Pancreas (tissue), 10 donors: ENCODE measurements at regions not wholly inside any gene's neighbourhood (a gene's known extent, or its start where the extent isn't known, plus 50 kb on each side); places are given as distances from the start of the nearest gene placed in this dataset.

Experiments
- ATAC-seq, 4 donors: fragments of 200-7000 bp; cut with Tn5 transposase; one replicate each; pipeline versions ENCODE4 v1.8.0 to v1.9.1; 2020; ENCODE audit warnings: mild to moderate bottlenecking in 4 of 4, moderate library complexity in 4 of 4
- DNase-seq, 6 donors: peaks; one replicate each; pipeline ENCODE4 v3.0.0-alpha.2; 2020
- FAIRE-seq: peaks from 2 replicates; lab custom pipeline; 2012; peaks lifted over from hg19 to GRCh38; lab: Jason Lieb, UNC
- H3K27ac ChIP-seq, 4 donors: fragments of 200-600 bp; sonication (generic); 1 replicate in 3 of 4; 2 replicates in 1 of 4; pipeline versions ENCODE4 v1.5.0 to v1.8.0; 2020
- H3K27me3 ChIP-seq, 4 donors: fragments of 200-600 bp; one replicate each; pipeline ENCODE4 v1.8.0; 2021
- H3K36me3 ChIP-seq, 3 donors: fragments of 200-600 bp; sonication (generic) in 1 of 3; one replicate each; pipeline versions ENCODE4 v1.5.0 to v1.8.0; 2020 to 2021
- H3K4me1 ChIP-seq, 3 donors: fragments of 200-600 bp; one replicate each; pipeline ENCODE4 v1.8.0; 2021
- H3K4me3 ChIP-seq, 4 donors: fragments of 200-600 bp; sonication (generic) in 2 of 4; one replicate each; pipeline versions ENCODE4 v1.5.0 to v1.8.0; 2020 to 2021
- H3K9me3 ChIP-seq, 4 donors: fragments of 200-600 bp; one replicate each; pipeline ENCODE4 v1.8.0; 2021
- WGBS, 2 donors: extraction: QIAGEN DNeasy Blood & Tissue Kit; methylation state at CpG; one replicate each; pipeline ENCODE4 v1.1.7; 2013; 5-methylcytosine and 5-hydroxymethylcytosine counted together
- intact Hi-C, 3 donors: fragments of 100-400 bp; cut with DNase I; formaldehyde crosslinking; loops; one replicate each; pipeline versions ENCODE4 v1.11.1 to v1.14.2; 2022
- TF ChIP-seq, protein P1 (sequence below), 4 donors: fragments of 200-600 bp; sonication (generic) in 3 of 4; IDR thresholded peaks; one replicate each; pipeline versions ENCODE4 v1.5.0 to v1.8.0; 2021; ENCODE audit warnings: antibody characterized with exemption in 4 of 4
- donor health status: healthy with polysubstance abuse.
- donor health status: DM: no; HTN: no; CAD: no; lungs with moderate emphysema.
- donor health status: DM: no; HTN: no; CAD: no.
- donor health status: control.
- donor health status: control.
- donor health status: Bipolar disorder and iron deficiency.
- donor health status: DM: yes; HTN: yes; CAD: no.
- donor health status: DM: no; HTN: no; CAD: no.
- donor health status: DM: no; HTN: no; CAD: no.
- donor health status: DM: yes; HTN: yes; CAD: no.

DNA sequence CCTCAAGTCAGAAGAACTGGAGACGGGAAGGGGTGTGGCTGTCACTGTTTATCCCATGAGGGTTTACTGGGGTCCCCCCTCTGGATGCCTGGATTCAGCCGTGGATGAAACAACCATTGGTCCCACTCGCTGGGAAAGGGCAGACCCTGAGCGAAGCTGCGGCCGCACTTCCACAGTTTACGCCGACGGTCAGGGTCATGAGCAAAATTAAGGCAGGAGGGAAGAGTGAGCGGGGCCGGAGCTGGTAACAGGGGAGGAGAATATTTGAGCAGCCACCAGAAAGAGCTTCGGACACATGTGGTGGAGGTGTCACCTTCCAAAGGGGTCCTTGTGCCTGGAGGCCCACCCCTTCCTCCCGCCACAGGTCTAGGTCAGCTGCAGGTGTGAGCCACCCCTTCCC lies 344.9 kb downstream of the BRD1 start:
- Histone ChIP-seq H3K4me3 (no peak overlapping the region), H3K36me3 (no peaks in the 10 kb centered on the region), H3K27ac (no peak overlapping the region), H3K27me3 (peaks cover 0 to 5% (median 0%) of the 10 kb centered on the region in 4 donors), H3K9me3 (no peaks in the 10 kb centered on the region), H3K4me1 (no peaks in the 10 kb centered on the region)
- intact Hi-C loops = no loop called here
- TF ChIP-seq, protein P1, sequence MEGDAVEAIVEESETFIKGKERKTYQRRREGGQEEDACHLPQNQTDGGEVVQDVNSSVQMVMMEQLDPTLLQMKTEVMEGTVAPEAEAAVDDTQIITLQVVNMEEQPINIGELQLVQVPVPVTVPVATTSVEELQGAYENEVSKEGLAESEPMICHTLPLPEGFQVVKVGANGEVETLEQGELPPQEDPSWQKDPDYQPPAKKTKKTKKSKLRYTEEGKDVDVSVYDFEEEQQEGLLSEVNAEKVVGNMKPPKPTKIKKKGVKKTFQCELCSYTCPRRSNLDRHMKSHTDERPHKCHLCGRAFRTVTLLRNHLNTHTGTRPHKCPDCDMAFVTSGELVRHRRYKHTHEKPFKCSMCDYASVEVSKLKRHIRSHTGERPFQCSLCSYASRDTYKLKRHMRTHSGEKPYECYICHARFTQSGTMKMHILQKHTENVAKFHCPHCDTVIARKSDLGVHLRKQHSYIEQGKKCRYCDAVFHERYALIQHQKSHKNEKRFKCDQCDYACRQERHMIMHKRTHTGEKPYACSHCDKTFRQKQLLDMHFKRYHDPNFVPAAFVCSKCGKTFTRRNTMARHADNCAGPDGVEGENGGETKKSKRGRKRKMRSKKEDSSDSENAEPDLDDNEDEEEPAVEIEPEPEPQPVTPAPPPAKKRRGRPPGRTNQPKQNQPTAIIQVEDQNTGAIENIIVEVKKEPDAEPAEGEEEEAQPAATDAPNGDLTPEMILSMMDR (IDR thresholded peaks at IDR 0.05) = no peak
- 63 to 75% methylated on average over 13 of the region's 13 CpGs for WGBS, 2 donors
- DNase-seq (no peak), FAIRE-seq (no peak), ATAC-seq (no peak)

DNA sequence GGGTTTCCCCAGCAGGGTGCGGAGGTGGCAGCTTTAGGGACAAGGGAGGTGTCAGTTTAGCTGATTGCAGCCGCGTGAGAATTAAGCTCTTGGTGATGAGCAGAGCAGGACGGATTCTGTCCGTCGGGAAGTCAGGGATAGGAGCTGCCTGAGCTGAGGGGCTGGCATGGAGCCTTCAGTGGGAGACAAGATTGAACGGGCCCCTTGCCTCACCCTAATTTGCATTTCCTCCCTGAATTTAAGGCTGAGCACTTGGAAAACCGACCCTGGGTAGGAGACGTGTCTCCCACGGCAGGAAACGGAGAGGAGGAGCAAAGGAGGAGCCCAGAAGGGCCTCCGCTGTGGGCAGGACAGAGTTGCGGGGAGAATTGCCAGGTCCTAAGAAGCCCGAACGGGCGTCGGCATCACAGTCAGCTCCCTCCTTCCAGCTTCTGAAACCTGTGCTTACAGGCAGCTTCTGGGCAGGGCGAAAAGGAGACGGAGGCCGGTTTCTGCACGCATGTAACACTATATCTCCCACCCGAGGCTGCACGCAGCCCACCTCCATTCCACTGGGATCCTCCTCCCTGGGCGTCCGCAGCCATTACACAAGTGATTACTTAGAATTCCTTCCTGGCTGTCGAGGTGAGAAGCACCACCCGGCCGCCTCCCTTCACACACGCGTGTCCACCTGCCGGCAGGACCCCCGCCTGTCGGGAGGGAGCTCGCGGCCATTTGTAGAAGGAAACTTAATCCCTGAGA lies 345.8 kb downstream of the BRD1 start:
- H3K4me1 ChIP-seq = no peaks in the 10 kb centered on the region
- no peaks in the 10 kb centered on the region for H3K36me3 ChIP-seq
- TF ChIP-seq, protein P1 (IDR thresholded peaks at IDR 0.05) = no peak
- H3K9me3 ChIP-seq = no peaks in the 10 kb centered on the region
- ATAC-seq (peak in 1 of 4 donors; percentile 29), DNase-seq (no peak), FAIRE-seq (no peak)
- 8 to 11% methylated on average over 35 of the region's 35 CpGs for WGBS, 2 donors
- H3K4me3 ChIP-seq = no peak overlapping the region
- peaks cover 0 to 5% (median 0%) of the 10 kb centered on the region in 4 donors for H3K27me3 ChIP-seq
- intact Hi-C loops = no loop called here
- no peak overlapping the region for H3K27ac ChIP-seq

DNA sequence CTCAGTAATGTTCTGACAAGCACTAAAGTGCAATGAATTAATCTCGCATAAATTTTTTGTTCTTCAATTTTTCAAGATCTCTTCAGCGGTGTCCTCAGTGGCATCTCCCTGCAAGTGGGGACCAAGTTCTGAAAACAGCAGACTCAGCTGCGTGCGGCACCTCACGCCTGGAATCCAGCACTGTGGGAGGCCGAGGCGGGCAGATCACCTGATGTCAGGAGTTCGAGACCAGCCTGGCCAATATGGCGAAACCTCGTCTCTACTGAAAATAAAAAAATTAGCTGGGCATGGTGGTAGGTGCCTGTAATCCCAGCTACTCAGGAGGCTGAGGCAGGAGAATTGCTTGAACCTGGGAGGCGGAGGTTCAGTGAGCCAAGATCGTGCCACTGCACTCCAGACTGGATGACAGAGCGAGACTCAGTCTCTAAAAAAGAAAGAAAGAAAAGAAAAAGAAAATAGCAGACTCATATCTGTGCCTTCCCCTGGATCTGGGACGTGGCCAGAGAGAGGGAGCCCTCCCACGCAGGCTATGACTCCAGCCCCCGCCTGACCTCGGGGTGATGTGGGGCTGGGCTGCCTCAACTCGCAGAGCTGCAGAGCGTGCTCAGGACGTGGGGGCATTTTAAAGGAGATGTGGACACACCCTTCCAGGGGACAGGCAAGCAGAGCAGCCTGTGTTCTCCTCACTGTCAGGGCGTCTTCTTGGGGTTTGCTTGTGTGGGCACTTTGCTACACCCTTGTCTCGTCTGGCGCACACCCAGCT lies 346.6 kb downstream of the BRD1 start:
- TF ChIP-seq, protein P1 (IDR thresholded peaks at IDR 0.05) = no peak
- no peak for DNase-seq

DNA sequence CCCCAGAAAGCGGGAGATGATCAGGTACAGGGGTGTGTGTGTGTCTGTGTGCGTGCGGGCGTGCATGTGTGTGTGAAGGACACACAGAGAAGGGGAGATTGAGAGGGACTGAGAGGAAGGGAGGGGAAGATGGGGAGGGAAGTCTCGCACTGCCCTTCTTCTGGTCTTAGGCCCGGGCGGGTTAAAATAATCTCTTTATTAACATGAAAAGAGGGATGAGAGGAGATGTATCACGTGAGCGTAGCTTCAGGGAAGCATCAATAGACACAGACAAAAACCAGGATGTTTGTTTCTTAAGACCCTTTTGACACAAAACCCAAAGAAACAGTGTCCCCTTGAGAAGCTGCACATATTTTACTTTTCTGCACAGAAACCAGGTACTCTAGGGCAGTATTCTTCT lies 347.3 kb downstream of the BRD1 start:
- TF ChIP-seq, protein P1 (IDR thresholded peaks at IDR 0.05) = no peak
- Histone ChIP-seq H3K36me3 (no peaks in the 10 kb centered on the region), H3K27ac (no peak overlapping the region), H3K9me3 (no peaks in the 10 kb centered on the region), H3K27me3 (peaks cover 0 to 5% (median 0%) of the 10 kb centered on the region in 4 donors), H3K4me3 (no peak overlapping the region), H3K4me1 (no peaks in the 10 kb centered on the region)
- DNase-seq (no peak), ATAC-seq (no peak), FAIRE-seq (no peak)
- intact Hi-C loops = no loop called here
- 41 to 55% methylated on average over 9 of the region's 9 CpGs for WGBS, 2 donors

More for the DNA sequence above, 346.6 kb downstream of the BRD1 start:
- FAIRE-seq (no peak), ATAC-seq (no peak)
- WGBS, 2 donors = 49 to 62% methylated on average over 23 of the region's 23 CpGs
- no peaks in the 10 kb centered on the region for H3K9me3 ChIP-seq
- intact Hi-C loops = no loop called here
- H3K36me3 ChIP-seq = no peaks in the 10 kb centered on the region
- H3K27me3 ChIP-seq = peaks cover 0 to 5% (median 0%) of the 10 kb centered on the region in 4 donors
- no peaks in the 10 kb centered on the region for H3K4me1 ChIP-seq
- H3K4me3 ChIP-seq = no peak overlapping the region
- no peak overlapping the region for H3K27ac ChIP-seq
